ENCODE measurements at regions not wholly inside any gene's neighbourhood (a gene's known extent, or its start where the extent isn't known, plus 50 kb on each side); places are given as distances from the start of the nearest gene placed in this dataset.

DNA sequence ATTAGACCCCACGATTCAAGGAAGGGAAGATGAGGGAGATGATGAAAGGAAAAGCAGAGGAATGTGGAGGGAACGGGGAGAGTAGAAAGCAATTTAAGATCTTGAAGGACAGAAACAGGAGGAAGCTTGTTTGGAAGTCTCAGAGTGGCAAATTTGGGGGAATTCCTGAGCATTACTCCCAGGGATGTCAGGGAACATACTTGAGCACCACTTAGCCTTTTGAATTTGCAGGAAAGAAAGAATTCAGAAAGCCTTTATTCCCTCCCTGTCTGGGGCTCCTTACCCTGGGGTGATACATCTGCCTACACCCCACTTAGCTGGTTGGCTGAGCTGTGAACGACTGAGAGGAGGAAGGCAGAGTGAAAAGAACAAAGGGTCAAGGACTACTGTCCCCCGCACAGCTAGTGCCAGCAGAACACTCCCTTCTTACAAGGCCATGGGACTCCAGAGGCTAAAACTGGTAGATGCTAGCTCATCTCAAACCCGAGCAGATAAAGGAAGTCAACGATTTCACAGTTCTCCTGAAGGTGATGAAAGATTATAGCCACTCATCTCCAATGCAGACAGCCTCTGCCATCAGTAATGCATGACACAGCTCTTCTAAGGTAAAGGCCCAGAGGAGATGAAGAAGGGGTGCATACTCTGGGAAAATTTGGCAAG, 84.0 kb upstream of the AKIP1 start:
- DNase-seq = no peak

DNA sequence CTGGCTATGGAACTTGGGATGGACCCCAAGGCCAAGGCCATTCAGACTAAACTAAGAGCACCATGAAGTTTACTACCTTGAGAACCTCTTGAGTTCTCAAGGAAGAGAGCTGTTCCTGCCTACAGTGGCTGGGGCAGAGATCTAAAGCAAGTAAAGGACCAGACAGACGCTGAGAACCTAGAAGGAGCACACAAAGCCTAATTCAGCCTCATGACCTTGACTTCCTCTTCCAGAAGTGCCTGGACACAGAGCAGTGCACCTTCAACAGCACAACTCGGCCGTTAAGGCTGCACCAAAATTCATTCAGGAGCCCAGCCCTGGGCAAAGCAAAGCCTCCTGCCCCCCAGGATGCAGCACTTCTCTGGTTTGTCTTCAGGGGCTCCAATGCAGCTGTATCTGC, 82.9 kb upstream of the AKIP1 start:
- DNase-seq = no peak

GRCh38 chr11:8828580-8829361, 82.2 kb upstream of the AKIP1 start:
- DNase-seq = no peak

GRCh38 chr11:8829556-8829955, 81.4 kb upstream of the AKIP1 start:
- no peak for DNase-seq

DNA sequence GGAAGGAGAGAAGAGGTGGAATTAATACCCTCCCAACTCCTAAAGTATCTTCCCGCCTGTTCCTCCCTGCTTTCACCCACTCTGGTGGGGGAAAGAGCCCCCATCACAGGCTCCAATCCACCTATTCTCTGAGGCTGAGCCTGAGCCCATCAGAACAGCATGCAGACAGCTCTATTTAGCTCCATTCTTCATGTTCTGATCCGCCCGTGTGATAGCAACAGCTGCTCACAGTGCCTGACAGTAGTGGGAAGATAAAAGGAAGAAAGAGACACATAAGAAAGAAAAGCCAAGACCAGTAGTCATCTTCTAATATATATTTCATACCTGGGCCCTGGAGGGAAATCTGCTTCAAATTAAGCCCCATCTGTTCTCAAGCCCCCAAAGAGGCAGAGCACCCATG, 80.3 kb upstream of the AKIP1 start:
- no peak for DNase-seq

GRCh38 chr11:8831861-8832260, 79.1 kb upstream of the AKIP1 start:
- DNase-seq = no peak

GRCh38 chr11:8832571-8833260, 78.3 kb upstream of the AKIP1 start:
- DNase-seq = peak; percentile 63

GRCh38 chr11:8833568-8834315, 77.2 kb upstream of the AKIP1 start:
- DNase-seq = no peak

DNA sequence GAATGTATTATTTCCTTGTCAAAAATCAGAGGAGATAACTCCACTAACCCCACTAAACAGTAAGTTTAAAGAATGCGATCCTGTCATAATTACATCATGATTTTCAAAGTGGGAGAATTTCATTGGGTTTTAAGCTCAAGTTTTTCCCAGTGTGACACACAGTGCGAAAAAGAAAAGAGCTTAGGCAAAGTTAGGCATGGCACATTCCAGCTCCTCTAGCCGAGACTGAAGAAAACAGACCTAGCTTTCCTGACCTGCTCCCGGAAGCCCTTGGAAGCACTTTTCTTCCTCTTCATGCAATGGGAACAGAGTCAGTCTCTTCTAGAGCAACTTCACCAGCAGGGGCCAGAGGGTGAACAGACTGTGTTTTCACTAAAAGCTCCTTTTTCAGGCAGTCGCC, 76.6 kb upstream of the AKIP1 start:
- DNase-seq = no peak

- no peak for DNase-seq
Measured at GRCh38 chr11:8838248-8838647, 72.7 kb upstream of the AKIP1 start.

GRCh38 chr11:8839306-8839956, 71.6 kb upstream of the AKIP1 start:
- DNase-seq = no peak

GRCh38 chr11:8839957-8840945, 70.7 kb upstream of the AKIP1 start:
- DNase-seq = peak; percentile 53

DNA sequence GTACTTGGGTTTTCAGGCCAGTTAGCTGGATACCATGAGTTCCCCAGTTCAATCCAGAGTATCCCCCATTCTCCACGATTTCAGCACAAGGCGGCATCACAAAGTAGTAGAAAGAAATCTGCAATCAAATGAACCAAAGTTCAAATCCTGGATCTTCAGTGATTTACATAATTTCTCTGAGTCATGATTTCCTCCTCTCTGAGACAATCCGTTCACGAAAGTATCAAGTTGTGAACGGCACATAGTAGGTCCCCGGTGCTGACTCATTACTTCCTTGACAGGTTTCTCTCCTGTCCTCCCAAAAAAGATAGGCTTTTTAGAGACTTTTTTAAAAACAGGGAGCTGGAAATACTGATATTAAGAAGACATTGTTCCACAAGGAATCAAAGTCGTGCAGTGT, 69.1 kb upstream of the AKIP1 start:
- DNase-seq = no peak

DNA sequence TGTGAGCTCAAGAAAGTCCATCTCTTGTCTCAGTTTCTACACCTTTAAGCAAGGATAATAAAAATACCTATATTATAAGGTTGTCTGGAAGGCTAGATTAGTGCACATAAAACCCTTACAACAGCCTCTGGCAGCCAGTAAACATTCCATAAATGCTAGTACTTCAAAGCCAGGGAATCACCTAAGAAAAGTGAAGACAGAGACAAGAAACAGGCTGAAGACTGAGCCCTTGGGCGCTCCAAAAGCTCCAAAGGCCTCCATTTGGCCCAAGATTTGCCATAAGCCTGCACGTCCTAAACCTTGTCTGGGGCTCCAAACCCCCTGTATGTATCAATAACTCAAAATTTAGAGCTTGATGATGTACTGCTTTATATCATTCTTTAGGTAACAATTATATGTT, 52.2 kb upstream of the AKIP1 start:
- no peak for DNase-seq
